Astrocyte of the spinal cord (primary cell): ENCODE measurements at regions not wholly inside any gene's neighbourhood (a gene's known extent, or its start where the extent isn't known, plus 50 kb on each side); places are given as distances from the start of the nearest gene placed in this dataset.

ENCODE experiments used
- DNase-seq: peaks from one replicate; pipeline ENCODE4 v3.0.0; 2011; ENCODE audit warnings: low read depth, low spot score
- H3K4me3 ChIP-seq: 2 replicates; pipeline ENCODE4 v1.5.1; 2011; ENCODE audit warnings: low read depth, mild to moderate bottlenecking, low read length, moderate library complexity
- in situ Hi-C: cut with HindIII; loops from 2 replicates; pipeline ENCODE4 v1.10.0; 2017; ENCODE audit warnings: low sequenced_read_pairs
- TF ChIP-seq, protein P1 (sequence below): IDR thresholded peaks from 2 replicates; pipeline ENCODE4 v1.5.1; 2012; ENCODE audit warnings: low read depth, mild to moderate bottlenecking, low read length, inconsistent platforms

DNA sequence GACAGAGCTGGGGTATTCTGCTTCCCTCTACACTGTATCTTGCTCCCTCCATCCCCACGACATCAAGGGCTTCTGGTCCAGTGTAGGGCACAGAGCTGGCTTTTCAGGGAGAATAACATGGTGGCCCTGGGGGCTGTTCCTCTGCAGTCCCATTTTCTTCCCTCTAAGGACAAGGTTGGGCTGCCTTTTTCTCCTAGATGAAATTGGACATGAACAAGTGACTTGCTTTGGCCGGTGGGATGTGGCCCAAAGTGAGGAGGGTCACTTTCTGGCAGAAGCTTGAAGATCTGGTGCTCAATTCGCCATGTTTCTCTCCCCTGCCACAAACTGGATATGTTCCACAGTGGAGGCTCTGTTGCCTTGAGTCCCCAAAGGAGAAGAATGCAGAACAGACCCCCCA lies 235.7 kb downstream of the EMX2 start:
- H3K4me3 ChIP-seq, result no peak overlapping the region
- in situ Hi-C loops, result no loop called here
- DNase-seq, result no peak
- TF ChIP-seq, protein P1, sequence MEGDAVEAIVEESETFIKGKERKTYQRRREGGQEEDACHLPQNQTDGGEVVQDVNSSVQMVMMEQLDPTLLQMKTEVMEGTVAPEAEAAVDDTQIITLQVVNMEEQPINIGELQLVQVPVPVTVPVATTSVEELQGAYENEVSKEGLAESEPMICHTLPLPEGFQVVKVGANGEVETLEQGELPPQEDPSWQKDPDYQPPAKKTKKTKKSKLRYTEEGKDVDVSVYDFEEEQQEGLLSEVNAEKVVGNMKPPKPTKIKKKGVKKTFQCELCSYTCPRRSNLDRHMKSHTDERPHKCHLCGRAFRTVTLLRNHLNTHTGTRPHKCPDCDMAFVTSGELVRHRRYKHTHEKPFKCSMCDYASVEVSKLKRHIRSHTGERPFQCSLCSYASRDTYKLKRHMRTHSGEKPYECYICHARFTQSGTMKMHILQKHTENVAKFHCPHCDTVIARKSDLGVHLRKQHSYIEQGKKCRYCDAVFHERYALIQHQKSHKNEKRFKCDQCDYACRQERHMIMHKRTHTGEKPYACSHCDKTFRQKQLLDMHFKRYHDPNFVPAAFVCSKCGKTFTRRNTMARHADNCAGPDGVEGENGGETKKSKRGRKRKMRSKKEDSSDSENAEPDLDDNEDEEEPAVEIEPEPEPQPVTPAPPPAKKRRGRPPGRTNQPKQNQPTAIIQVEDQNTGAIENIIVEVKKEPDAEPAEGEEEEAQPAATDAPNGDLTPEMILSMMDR, result no peak

DNA sequence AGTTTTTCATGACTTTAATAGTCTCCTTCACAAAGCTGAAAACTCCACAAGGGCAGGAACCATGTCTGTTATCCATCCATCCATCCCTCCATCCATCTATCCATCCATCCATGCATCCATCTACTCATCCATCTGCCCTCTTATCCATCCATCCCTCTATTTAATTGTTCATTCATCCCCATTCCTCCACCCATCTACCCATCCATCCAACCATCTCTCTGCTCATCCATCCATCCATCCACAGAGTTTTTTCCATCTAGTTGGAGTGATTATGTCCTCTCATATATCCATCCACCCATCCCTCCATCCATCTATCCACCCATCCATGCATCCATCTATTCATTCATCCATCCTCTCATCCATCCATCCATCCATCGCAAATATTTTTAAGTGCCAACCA lies 237.9 kb downstream of the EMX2 start:
- TF ChIP-seq, protein P1, result no peak
- in situ Hi-C loops, result no loop called here
- DNase-seq, result no peak
- no peak overlapping the region for H3K4me3 ChIP-seq

DNA sequence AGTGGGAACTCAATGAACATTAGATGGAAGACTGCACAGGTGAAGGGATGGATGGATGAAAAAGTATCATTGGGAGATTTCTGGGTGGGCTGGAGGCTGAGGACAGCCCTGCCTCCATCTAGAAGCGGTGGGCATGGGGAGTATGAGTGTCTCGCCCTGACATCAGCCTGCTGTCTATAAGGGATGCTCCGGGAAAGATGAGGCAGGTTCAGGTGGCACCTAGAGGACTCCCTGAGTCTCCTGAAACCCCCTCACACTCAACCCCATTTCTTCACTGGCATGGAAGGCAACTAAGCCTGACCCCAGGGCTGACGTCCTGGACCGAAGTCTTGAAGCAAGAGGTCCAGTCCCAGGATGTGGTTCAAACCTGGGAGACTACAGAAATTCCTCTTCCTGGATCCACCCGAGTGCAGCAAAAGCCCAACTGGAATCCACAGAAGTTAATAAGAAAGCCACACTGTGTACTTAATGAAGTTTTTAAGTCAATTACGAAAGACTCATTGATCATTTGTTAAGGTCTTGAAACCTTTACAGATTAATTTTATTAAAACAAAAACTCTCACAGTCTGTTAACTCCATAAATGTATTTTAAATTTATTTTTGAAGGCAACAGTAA lies 238.8 kb downstream of the EMX2 start:
- TF ChIP-seq, protein P1, result no peak
- DNase-seq, result no peak
- in situ Hi-C loops, result no loop called here
- no peak overlapping the region for H3K4me3 ChIP-seq

DNA sequence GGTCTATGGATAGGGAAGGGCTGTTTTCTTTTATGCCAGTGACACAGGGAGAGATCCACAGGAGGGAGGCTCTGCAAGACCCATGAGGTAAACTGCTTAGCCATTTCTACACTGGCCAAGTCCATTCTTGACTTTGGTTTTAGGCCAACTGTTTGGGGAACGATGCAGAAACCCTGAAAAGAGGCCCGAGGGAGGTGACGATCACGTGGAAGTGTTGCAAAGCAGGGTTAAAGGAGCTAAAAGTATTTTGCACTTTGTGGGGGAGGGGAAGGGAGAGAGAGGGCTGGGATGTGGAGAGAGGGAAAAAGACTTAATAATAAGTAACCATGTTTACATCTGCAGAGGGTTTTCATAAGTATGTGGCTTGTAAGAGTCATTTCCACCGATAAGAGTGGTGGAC lies 239.7 kb downstream of the EMX2 start:
- TF ChIP-seq, protein P1, result no peak
- no peak overlapping the region for H3K4me3 ChIP-seq
- in situ Hi-C loops, result no loop called here
- no peak for DNase-seq

DNA sequence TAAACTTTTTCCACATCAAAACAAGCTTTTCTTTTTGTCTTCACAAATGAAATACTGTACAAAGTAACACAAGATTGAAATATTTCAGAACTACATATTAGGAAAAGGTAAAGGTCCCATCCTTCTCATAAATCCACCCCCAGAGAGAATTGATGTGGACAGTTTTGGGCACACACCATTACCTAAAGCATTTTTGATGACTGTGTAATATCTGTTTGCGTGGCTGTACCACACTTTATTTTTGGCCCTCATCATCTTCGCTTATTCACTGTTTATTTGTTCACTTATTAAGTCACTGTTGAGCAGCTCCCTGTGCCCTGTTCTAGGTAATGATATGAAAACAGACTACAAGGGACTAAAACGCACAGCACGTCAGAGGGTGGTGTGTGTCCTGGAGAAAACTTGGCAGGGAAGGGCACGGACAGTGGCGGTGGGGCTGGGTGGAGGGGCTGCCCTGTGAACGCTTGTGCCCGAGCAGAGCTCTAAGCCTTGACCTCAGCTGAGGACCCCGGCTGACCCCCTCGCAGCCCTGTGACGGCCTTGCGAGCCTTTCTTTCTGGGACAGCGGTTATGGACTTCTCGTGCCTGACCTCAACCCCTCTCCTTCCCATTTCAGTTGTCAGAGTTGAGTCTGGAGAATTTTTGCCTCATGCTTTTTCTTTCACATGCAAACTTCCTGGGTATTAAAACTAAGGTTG lies 241.3 kb downstream of the EMX2 start:
- TF ChIP-seq, protein P1, result no peak
- in situ Hi-C loops, result no loop called here
- DNase-seq, result no peak
- H3K4me3 ChIP-seq, result no peak overlapping the region

- in situ Hi-C loops, result no loop called here
- no peak for DNase-seq
- H3K4me3 ChIP-seq, result no peak overlapping the region
- TF ChIP-seq, protein P1, result no peak
Observed at GRCh38 chr10:117784776-117785175, 242.2 kb downstream of the EMX2 start.
